ENCODE measurements at regions not wholly inside any gene's neighbourhood (a gene's known extent, or its start where the extent isn't known, plus 50 kb on each side); places are given as distances from the start of the nearest gene placed in this dataset.

DNA sequence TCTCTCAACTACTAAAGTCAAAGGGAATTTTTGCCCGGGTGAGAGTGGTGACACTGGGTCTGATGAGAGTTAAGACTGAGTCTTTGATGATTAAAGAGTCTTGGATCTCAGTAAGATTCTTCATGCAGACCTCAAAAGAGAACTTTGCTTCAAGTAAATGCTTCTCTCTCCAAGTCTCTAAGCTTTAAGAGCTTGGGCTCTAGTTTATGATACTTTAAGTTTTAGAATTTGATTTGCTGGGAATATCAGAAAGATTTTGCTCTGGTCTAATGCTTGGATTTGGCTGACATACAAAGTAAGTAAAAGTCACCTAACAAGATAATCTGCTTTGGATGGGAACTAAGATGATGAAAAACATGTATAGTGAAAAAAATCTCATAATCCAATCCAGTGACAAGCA, 566.3 kb downstream of the MAT2B start:
- ATAC-seq: no peak
- TF ChIP-seq TCF4 (CRISPR knock-in tag; IDR thresholded peaks at IDR 0.05; ENCODE audit: borderline replicate concordance) (no peak), ESRRG (CRISPR knock-in tag; IDR thresholded peaks at IDR 0.05) (no peak), TOX (CRISPR knock-in tag; IDR thresholded peaks at IDR 0.05; ENCODE audit: borderline replicate concordance) (no peak)

DNA sequence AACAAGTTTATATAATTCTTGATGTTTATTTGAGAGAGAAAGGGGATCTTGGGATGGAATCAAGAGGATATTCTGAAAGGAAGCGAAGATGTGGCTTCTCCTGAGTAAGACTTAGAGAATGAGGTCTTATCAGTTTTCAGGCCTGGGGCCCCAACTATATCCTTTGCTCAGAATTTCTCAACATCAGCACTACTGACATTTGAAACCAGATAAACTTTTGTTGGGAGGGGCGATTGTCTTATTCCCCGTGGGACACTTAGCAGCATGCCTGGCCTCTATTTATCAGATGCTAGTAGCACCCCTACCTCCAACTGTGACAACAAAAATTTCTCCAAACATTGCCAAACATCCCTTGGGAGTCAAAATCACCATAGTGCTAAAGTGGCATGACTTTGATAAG, 567.7 kb downstream of the MAT2B start:
- TF ChIP-seq ISL1 (CRISPR knock-in tag; IDR thresholded peaks at IDR 0.05) (no peak), ZNF8 (CRISPR knock-in tag; IDR thresholded peaks at IDR 0.05) (no peak), BACH2 (CRISPR knock-in tag; IDR thresholded peaks at IDR 0.05; ENCODE audit: borderline replicate concordance) (no peak), RARB (CRISPR knock-in tag; IDR thresholded peaks at IDR 0.05) (no peak), ZNF565 (CRISPR knock-in tag; conservative IDR thresholded peaks at IDR 0.05; ENCODE audit: low read depth) (no peak), ESRRG (CRISPR knock-in tag; IDR thresholded peaks at IDR 0.05) (no peak), TCF4 (CRISPR knock-in tag; IDR thresholded peaks at IDR 0.05; ENCODE audit: borderline replicate concordance) (no peak), OSR1 (CRISPR knock-in tag; IDR thresholded peaks at IDR 0.05) (no peak), PPARA (CRISPR knock-in tag; IDR thresholded peaks at IDR 0.05; ENCODE audit: borderline replicate concordance) (no peak), SNAI2 (CRISPR knock-in tag; IDR thresholded peaks at IDR 0.05) (no peak), ZC3H10 (CRISPR knock-in tag; IDR thresholded peaks at IDR 0.05) (no peak), ZNF70 (CRISPR knock-in tag; IDR thresholded peaks at IDR 0.05) (no peak), ARNTL (CRISPR knock-in tag; IDR thresholded peaks at IDR 0.05; ENCODE audit: borderline replicate concordance, low read depth) (no peak)
- TF ChIP-seq, protein P1, sequence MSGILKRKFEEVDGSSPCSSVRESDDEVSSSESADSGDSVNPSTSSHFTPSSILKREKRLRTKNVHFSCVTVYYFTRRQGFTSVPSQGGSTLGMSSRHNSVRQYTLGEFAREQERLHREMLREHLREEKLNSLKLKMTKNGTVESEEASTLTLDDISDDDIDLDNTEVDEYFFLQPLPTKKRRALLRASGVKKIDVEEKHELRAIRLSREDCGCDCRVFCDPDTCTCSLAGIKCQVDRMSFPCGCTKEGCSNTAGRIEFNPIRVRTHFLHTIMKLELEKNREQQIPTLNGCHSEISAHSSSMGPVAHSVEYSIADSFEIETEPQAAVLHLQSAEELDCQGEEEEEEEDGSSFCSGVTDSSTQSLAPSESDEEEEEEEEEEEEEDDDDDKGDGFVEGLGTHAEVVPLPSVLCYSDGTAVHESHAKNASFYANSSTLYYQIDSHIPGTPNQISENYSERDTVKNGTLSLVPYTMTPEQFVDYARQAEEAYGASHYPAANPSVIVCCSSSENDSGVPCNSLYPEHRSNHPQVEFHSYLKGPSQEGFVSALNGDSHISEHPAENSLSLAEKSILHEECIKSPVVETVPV (CRISPR knock-in tag; IDR thresholded peaks at IDR 0.05): no peak
- TF ChIP-seq, protein P2, sequence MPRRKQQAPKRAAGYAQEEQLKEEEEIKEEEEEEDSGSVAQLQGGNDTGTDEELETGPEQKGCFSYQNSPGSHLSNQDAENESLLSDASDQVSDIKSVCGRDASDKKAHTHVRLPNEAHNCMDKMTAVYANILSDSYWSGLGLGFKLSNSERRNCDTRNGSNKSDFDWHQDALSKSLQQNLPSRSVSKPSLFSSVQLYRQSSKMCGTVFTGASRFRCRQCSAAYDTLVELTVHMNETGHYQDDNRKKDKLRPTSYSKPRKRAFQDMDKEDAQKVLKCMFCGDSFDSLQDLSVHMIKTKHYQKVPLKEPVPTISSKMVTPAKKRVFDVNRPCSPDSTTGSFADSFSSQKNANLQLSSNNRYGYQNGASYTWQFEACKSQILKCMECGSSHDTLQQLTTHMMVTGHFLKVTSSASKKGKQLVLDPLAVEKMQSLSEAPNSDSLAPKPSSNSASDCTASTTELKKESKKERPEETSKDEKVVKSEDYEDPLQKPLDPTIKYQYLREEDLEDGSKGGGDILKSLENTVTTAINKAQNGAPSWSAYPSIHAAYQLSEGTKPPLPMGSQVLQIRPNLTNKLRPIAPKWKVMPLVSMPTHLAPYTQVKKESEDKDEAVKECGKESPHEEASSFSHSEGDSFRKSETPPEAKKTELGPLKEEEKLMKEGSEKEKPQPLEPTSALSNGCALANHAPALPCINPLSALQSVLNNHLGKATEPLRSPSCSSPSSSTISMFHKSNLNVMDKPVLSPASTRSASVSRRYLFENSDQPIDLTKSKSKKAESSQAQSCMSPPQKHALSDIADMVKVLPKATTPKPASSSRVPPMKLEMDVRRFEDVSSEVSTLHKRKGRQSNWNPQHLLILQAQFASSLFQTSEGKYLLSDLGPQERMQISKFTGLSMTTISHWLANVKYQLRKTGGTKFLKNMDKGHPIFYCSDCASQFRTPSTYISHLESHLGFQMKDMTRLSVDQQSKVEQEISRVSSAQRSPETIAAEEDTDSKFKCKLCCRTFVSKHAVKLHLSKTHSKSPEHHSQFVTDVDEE (CRISPR knock-in tag; IDR thresholded peaks at IDR 0.05): no peak
- TF ChIP-seq, protein P3, sequence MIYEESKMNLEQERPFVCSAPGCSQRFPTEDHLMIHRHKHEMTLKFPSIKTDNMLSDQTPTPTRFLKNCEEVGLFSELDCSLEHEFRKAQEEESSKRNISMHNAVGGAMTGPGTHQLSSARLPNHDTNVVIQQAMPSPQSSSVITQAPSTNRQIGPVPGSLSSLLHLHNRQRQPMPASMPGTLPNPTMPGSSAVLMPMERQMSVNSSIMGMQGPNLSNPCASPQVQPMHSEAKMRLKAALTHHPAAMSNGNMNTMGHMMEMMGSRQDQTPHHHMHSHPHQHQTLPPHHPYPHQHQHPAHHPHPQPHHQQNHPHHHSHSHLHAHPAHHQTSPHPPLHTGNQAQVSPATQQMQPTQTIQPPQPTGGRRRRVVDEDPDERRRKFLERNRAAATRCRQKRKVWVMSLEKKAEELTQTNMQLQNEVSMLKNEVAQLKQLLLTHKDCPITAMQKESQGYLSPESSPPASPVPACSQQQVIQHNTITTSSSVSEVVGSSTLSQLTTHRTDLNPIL (CRISPR knock-in tag; IDR thresholded peaks at IDR 0.05; ENCODE audit: low read depth): no peak
- TF ChIP-seq, protein P4, sequence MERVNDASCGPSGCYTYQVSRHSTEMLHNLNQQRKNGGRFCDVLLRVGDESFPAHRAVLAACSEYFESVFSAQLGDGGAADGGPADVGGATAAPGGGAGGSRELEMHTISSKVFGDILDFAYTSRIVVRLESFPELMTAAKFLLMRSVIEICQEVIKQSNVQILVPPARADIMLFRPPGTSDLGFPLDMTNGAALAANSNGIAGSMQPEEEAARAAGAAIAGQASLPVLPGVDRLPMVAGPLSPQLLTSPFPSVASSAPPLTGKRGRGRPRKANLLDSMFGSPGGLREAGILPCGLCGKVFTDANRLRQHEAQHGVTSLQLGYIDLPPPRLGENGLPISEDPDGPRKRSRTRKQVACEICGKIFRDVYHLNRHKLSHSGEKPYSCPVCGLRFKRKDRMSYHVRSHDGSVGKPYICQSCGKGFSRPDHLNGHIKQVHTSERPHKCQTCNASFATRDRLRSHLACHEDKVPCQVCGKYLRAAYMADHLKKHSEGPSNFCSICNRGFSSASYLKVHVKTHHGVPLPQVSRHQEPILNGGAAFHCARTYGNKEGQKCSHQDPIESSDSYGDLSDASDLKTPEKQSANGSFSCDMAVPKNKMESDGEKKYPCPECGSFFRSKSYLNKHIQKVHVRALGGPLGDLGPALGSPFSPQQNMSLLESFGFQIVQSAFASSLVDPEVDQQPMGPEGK (CRISPR knock-in tag; IDR thresholded peaks at IDR 0.05; ENCODE audit: borderline replicate concordance): no peak
- no peak for ATAC-seq

DNA sequence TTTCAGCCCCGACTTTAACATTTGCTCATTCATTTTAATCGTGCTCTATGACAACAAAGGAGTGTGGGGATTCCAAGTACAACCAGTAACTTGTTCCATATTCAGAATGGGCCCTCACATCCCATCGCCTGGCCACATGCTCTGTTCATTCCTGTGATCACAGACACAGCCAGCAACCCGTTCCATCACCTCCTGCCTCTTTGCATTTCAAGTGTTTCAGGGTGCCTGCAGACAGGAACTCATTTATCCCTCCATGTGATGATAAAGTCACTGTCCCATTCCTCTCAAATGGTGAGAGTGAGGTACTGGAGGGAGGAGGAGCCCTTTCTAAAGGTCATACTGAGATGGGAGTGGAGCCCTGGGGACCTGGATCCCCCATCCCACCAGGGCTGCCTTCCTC, 571.1 kb downstream of the MAT2B start:
- ATAC-seq: no peak
- TF ChIP-seq, protein P4 (CRISPR knock-in tag; IDR thresholded peaks at IDR 0.05; ENCODE audit: borderline replicate concordance): no peak
- TF ChIP-seq CSDC2 (CRISPR knock-in tag; IDR thresholded peaks at IDR 0.05) (no peak), RARB (CRISPR knock-in tag; IDR thresholded peaks at IDR 0.05) (no peak), ZNF70 (CRISPR knock-in tag; IDR thresholded peaks at IDR 0.05) (no peak), TCF4 (CRISPR knock-in tag; IDR thresholded peaks at IDR 0.05; ENCODE audit: borderline replicate concordance) (no peak), SNAI2 (CRISPR knock-in tag; IDR thresholded peaks at IDR 0.05) (no peak), ZC3H10 (CRISPR knock-in tag; IDR thresholded peaks at IDR 0.05) (no peak), GLIS3 (CRISPR knock-in tag; IDR thresholded peaks at IDR 0.05) (no peak), TOX (CRISPR knock-in tag; IDR thresholded peaks at IDR 0.05; ENCODE audit: borderline replicate concordance) (no peak)

All from SK-N-SH treated with all-trans-retinoic acid at 6 μM for 48 hours (cell line).